Neural progenitor cell (in vitro differentiated cells): ENCODE measurements at regions not wholly inside any gene's neighbourhood (a gene's known extent, or its start where the extent isn't known, plus 50 kb on each side); places are given as distances from the start of the nearest gene placed in this dataset.

Experiments used
- DNase-seq: peaks from one replicate; pipeline ENCODE4 v3.0.0-alpha.2; 2016; ENCODE audit warnings: low spot score
- H2AFZ ChIP-seq: fragments of 200-600 bp; sonication (generic); replicated peaks from 2 replicates; pipeline ENCODE4 v1.6.1; 2016; ENCODE audit warnings: antibody characterized with exemption
- H3F3A ChIP-seq: fragments of 200-600 bp; sonication (generic); 2 replicates; pipeline ENCODE4 v1.6.1; 2016; ENCODE audit warnings: antibody characterized with exemption, low read depth
- H3K27ac ChIP-seq: fragments of 200-600 bp; sonication (generic); 2 replicates; pipeline ENCODE4 v1.5.1; 2016; ENCODE audit warnings: mild to moderate bottlenecking
- H3K27me3 ChIP-seq: fragments of 200-600 bp; sonication (generic); 2 replicates; pipeline ENCODE4 v1.6.1; 2016; ENCODE audit warnings: mild to moderate bottlenecking, moderate library complexity
- H3K36me3 ChIP-seq: fragments of 200-600 bp; sonication (generic); 2 replicates; pipeline ENCODE4 v1.5.1; 2016
- H3K4me1 ChIP-seq: fragments of 200-600 bp; sonication (generic); 2 replicates; pipeline ENCODE4 v1.6.1; 2016; ENCODE audit warnings: mixed run types
- H3K4me2 ChIP-seq: fragments of 200-600 bp; sonication (generic); 2 replicates; pipeline ENCODE4 v1.6.1; 2016
- H3K4me3 ChIP-seq: fragments of 200-600 bp; sonication (generic); 2 replicates; pipeline ENCODE4 v1.5.1; 2016
- H3K79me2 ChIP-seq: fragments of 200-600 bp; sonication (generic); 2 replicates; pipeline ENCODE4 v1.6.1; 2016; ENCODE audit warnings: low read depth
- H3K9ac ChIP-seq: fragments of 200-600 bp; sonication (generic); 2 replicates; pipeline ENCODE4 v1.6.1; 2016
- H3K9me3 ChIP-seq: fragments of 200-600 bp; sonication (generic); 2 replicates; pipeline ENCODE4 v1.5.1; 2016; ENCODE audit warnings: low read depth
- H4K20me1 ChIP-seq: fragments of 200-600 bp; sonication (generic); 2 replicates; pipeline ENCODE4 v1.6.1; 2016; ENCODE audit warnings: low read depth
- H3K27ac Mint-ChIP-seq: 3 replicates; pipeline ENCODE4 v1.8.0; 2021; ENCODE audit warnings: mixed read lengths
- H3K27me3 Mint-ChIP-seq: 2 replicates; pipeline ENCODE4 v1.8.0; 2022; ENCODE audit warnings: low read depth, mild to moderate bottlenecking, inconsistent platforms, moderate library complexity, mixed read lengths; ENCODE audit not compliant: insufficient read depth
- H3K36me3 Mint-ChIP-seq: 3 replicates; pipeline ENCODE4 v1.8.0; 2021; ENCODE audit warnings: mixed read lengths
- H3K4me1 Mint-ChIP-seq: 3 replicates; pipeline ENCODE4 v1.8.0; 2021; ENCODE audit warnings: mixed read lengths
- H3K4me3 Mint-ChIP-seq: 3 replicates; pipeline ENCODE4 v1.8.0; 2021; ENCODE audit warnings: mild to moderate bottlenecking, moderate library complexity, mixed read lengths
- H3K9me3 Mint-ChIP-seq: 3 replicates; pipeline ENCODE4 v1.8.0; 2020; ENCODE audit warnings: mixed read lengths
- CTCF ChIP-seq: fragments of 200-600 bp; sonication (generic); IDR thresholded peaks from 2 replicates; pipeline ENCODE4 v1.5.1; 2017; ENCODE audit warnings: antibody characterized with exemption, mild to moderate bottlenecking
- EZH2 ChIP-seq: fragments of 200-600 bp; sonication (generic); IDR thresholded peaks from 2 replicates; pipeline ENCODE4 v1.6.1; 2017; ENCODE audit warnings: antibody characterized with exemption, mild to moderate bottlenecking, moderate library complexity
- EZH2phosphoT487 ChIP-seq: fragments of 200-600 bp; sonication (generic); IDR thresholded peaks from 2 replicates; pipeline ENCODE4 v1.6.1; 2017; ENCODE audit warnings: antibody characterized with exemption

- no peak overlapping the region for H3K4me3 ChIP-seq
- no peaks in the 10 kb centered on the region for H3K27me3 ChIP-seq
- H3K4me2 ChIP-seq, result no peak overlapping the region
- no peaks in the 10 kb centered on the region for H3K4me1 ChIP-seq
- no peak overlapping the region for H3K27ac Mint-ChIP-seq
- H3K27ac ChIP-seq, result no peak overlapping the region
- no peak overlapping the region for H3K4me3 Mint-ChIP-seq
- H3K36me3 ChIP-seq, result no peaks in the 10 kb centered on the region
- TF ChIP-seq EZH2phosphoT487, result no peak
- no peak for TF ChIP-seq CTCF
- TF ChIP-seq EZH2, result no peak
- no peaks in the 10 kb centered on the region for H3K27me3 Mint-ChIP-seq
- H3F3A ChIP-seq, result no peaks in the 10 kb centered on the region
- H3K4me1 Mint-ChIP-seq, result no peaks in the 10 kb centered on the region
- no peak overlapping the region for H3K9ac ChIP-seq
- H3K9me3 Mint-ChIP-seq, result no peaks in the 10 kb centered on the region
- H2AFZ ChIP-seq, result no peak overlapping the region
- no peaks in the 10 kb centered on the region for H4K20me1 ChIP-seq
- H3K36me3 Mint-ChIP-seq, result no peaks in the 10 kb centered on the region
- no peaks in the 10 kb centered on the region for H3K9me3 ChIP-seq
- H3K79me2 ChIP-seq, result no peaks in the 10 kb centered on the region
- no peak for DNase-seq
These were observed 378.0 kb upstream of the DMD start for GRCh38 chrX:33589316-33589715.

- Histone ChIP-seq H4K20me1 (no peaks in the 10 kb centered on the region), H3F3A (no peaks in the 10 kb centered on the region), H3K36me3 (no peaks in the 10 kb centered on the region), H3K79me2 (no peaks in the 10 kb centered on the region), H3K4me3 (no peak overlapping the region), H3K27me3 (no peaks in the 10 kb centered on the region), H2AFZ (no peak overlapping the region), H3K27ac (no peak overlapping the region), H3K4me2 (no peak overlapping the region), H3K9me3 (no peaks in the 10 kb centered on the region), H3K4me1 (no peaks in the 10 kb centered on the region), H3K9ac (no peak overlapping the region)
- Mint-ChIP-seq H3K27ac (no peak overlapping the region), H3K4me3 (no peak overlapping the region), H3K9me3 (no peaks in the 10 kb centered on the region), H3K4me1 (no peaks in the 10 kb centered on the region), H3K36me3 (no peaks in the 10 kb centered on the region), H3K27me3 (peaks cover 2% of the 10 kb centered on the region)
- TF ChIP-seq CTCF, result no peak
- no peak for TF ChIP-seq EZH2
- no peak for TF ChIP-seq EZH2phosphoT487
- peak; percentile 1 for DNase-seq
These were observed 332.4 kb upstream of the DMD start for GRCh38 chrX:33543757-33544156.
